ENCODE measurements at regions not wholly inside any gene's neighbourhood (a gene's known extent, or its start where the extent isn't known, plus 50 kb on each side); places are given as distances from the start of the nearest gene placed in this dataset.
"Not testable (repeated sequence)": the region's sequence is repeated elsewhere in the genome, so short reads cannot be mapped to it uniquely, and the experiment has no call there.

- not testable (repeated sequence) for H3K27ac ChIP-seq (ENCODE audit: low read depth in 1 of 2, low read length in 2 of 2); H3K4me3 ChIP-seq (ENCODE audit: low read depth in 1 of 3, low read length in 3 of 3); H3K36me3 ChIP-seq (ENCODE audit: control insufficient read depth in 4 of 4, insufficient read depth in 3 of 4, low read depth in 1 of 4, low read length in 3 of 4); H3K9me3 ChIP-seq (ENCODE audit: control insufficient read depth in 4 of 4, low read length in 3 of 4); H3K27me3 ChIP-seq (ENCODE audit: control insufficient read depth in 4 of 4, insufficient read depth in 4 of 4, low read length in 3 of 4); H3K4me1 ChIP-seq (ENCODE audit: control insufficient read depth in 4 of 4, insufficient read depth in 4 of 4, low read length in 3 of 4); H3K9ac ChIP-seq (ENCODE audit: low read depth in 1 of 2, low read length in 2 of 2); DNase-seq (ENCODE audit: low spot score)
- 19% methylated on average over 2 of the region's 3 CpGs for WGBS
- TF ChIP-seq RAD21 (IDR thresholded peaks at IDR 0.05): peak; percentile 8 to 23
Observed at GRCh38 chr11:71734368-71734767, 98.6 kb upstream of the DEFB108B start.

GRCh38 chr11:71738317-71738716 lies 94.7 kb upstream of the DEFB108B start:
- not testable (repeated sequence) for H3K4me3 ChIP-seq (ENCODE audit: low read depth in 1 of 3, low read length in 3 of 3); H3K27ac ChIP-seq (ENCODE audit: low read depth in 1 of 2, low read length in 2 of 2); H3K9ac ChIP-seq (ENCODE audit: low read depth in 1 of 2, low read length in 2 of 2); H3K36me3 ChIP-seq (ENCODE audit: control insufficient read depth in 4 of 4, insufficient read depth in 3 of 4, low read depth in 1 of 4, low read length in 3 of 4); H3K4me1 ChIP-seq (ENCODE audit: control insufficient read depth in 4 of 4, insufficient read depth in 4 of 4, low read length in 3 of 4); H3K27me3 ChIP-seq (ENCODE audit: control insufficient read depth in 4 of 4, insufficient read depth in 4 of 4, low read length in 3 of 4); H3K9me3 ChIP-seq (ENCODE audit: control insufficient read depth in 4 of 4, low read length in 3 of 4); DNase-seq (ENCODE audit: low spot score)
- WGBS: 85% methylated on average over 4 of the region's 4 CpGs

- peak; percentile 46 for DNase-seq (ENCODE audit: low spot score)
- not testable (repeated sequence) for H3K27ac ChIP-seq (ENCODE audit: low read depth in 1 of 2, low read length in 2 of 2); H3K4me1 ChIP-seq (ENCODE audit: control insufficient read depth in 4 of 4, insufficient read depth in 4 of 4, low read length in 3 of 4); H3K4me3 ChIP-seq (ENCODE audit: low read depth in 1 of 3, low read length in 3 of 3); H3K36me3 ChIP-seq (ENCODE audit: control insufficient read depth in 4 of 4, insufficient read depth in 3 of 4, low read depth in 1 of 4, low read length in 3 of 4); H3K9ac ChIP-seq (ENCODE audit: low read depth in 1 of 2, low read length in 2 of 2); H3K27me3 ChIP-seq (ENCODE audit: control insufficient read depth in 4 of 4, insufficient read depth in 4 of 4, low read length in 3 of 4); H3K9me3 ChIP-seq (ENCODE audit: control insufficient read depth in 4 of 4, low read length in 3 of 4)
- 59% methylated on average over 11 of the region's 11 CpGs for WGBS
Observed at GRCh38 chr11:71743385-71743784, 89.6 kb upstream of the DEFB108B start.

GRCh38 chr11:71745656-71746055 lies 87.3 kb upstream of the DEFB108B start:
- H3K27ac ChIP-seq (ENCODE audit: low read depth in 1 of 2, low read length in 2 of 2); DNase-seq (ENCODE audit: low spot score); H3K36me3 ChIP-seq (ENCODE audit: control insufficient read depth in 4 of 4, insufficient read depth in 3 of 4, low read depth in 1 of 4, low read length in 3 of 4); H3K9me3 ChIP-seq (ENCODE audit: control insufficient read depth in 4 of 4, low read length in 3 of 4); H3K27me3 ChIP-seq (ENCODE audit: control insufficient read depth in 4 of 4, insufficient read depth in 4 of 4, low read length in 3 of 4); H3K4me1 ChIP-seq (ENCODE audit: control insufficient read depth in 4 of 4, insufficient read depth in 4 of 4, low read length in 3 of 4); H3K9ac ChIP-seq (ENCODE audit: low read depth in 1 of 2, low read length in 2 of 2); H3K4me3 ChIP-seq (ENCODE audit: low read depth in 1 of 3, low read length in 3 of 3): not testable (repeated sequence)
- WGBS: 79% methylated on average over 11 of the region's 11 CpGs

- not testable (repeated sequence) for H3K27me3 ChIP-seq (ENCODE audit: control insufficient read depth in 4 of 4, insufficient read depth in 4 of 4, low read length in 3 of 4); H3K4me3 ChIP-seq (ENCODE audit: low read depth in 1 of 3, low read length in 3 of 3); H3K9ac ChIP-seq (ENCODE audit: low read depth in 1 of 2, low read length in 2 of 2); DNase-seq (ENCODE audit: low spot score); H3K27ac ChIP-seq (ENCODE audit: low read depth in 1 of 2, low read length in 2 of 2); H3K4me1 ChIP-seq (ENCODE audit: control insufficient read depth in 4 of 4, insufficient read depth in 4 of 4, low read length in 3 of 4); H3K36me3 ChIP-seq (ENCODE audit: control insufficient read depth in 4 of 4, insufficient read depth in 3 of 4, low read depth in 1 of 4, low read length in 3 of 4); H3K9me3 ChIP-seq (ENCODE audit: control insufficient read depth in 4 of 4, low read length in 3 of 4)
- WGBS: 28% methylated on average over 3 of the region's 5 CpGs
Observed at GRCh38 chr11:71746263-71746662, 86.7 kb upstream of the DEFB108B start.

- H3K9ac ChIP-seq (ENCODE audit: low read depth in 1 of 2, low read length in 2 of 2); H3K36me3 ChIP-seq (ENCODE audit: control insufficient read depth in 4 of 4, insufficient read depth in 3 of 4, low read depth in 1 of 4, low read length in 3 of 4): not testable (repeated sequence)
Observed at GRCh38 chr11:71748965-71749620, 83.9 kb upstream of the DEFB108B start.

GRCh38 chr11:71750908-71751307 lies 82.1 kb upstream of the DEFB108B start:
- H3K4me1 ChIP-seq (ENCODE audit: control insufficient read depth in 4 of 4, insufficient read depth in 4 of 4, low read length in 3 of 4); H3K4me3 ChIP-seq (ENCODE audit: low read depth in 1 of 3, low read length in 3 of 3); H3K27me3 ChIP-seq (ENCODE audit: control insufficient read depth in 4 of 4, insufficient read depth in 4 of 4, low read length in 3 of 4); DNase-seq (ENCODE audit: low spot score); H3K36me3 ChIP-seq (ENCODE audit: control insufficient read depth in 4 of 4, insufficient read depth in 3 of 4, low read depth in 1 of 4, low read length in 3 of 4); H3K9ac ChIP-seq (ENCODE audit: low read depth in 1 of 2, low read length in 2 of 2); H3K27ac ChIP-seq (ENCODE audit: low read depth in 1 of 2, low read length in 2 of 2); H3K9me3 ChIP-seq (ENCODE audit: control insufficient read depth in 4 of 4, low read length in 3 of 4): not testable (repeated sequence)
- 63% methylated on average over 11 of the region's 11 CpGs for WGBS

More at GRCh38 chr11:71748965-71749620, 83.9 kb upstream of the DEFB108B start:
- not testable (repeated sequence) for H3K4me3 ChIP-seq (ENCODE audit: low read depth in 1 of 3, low read length in 3 of 3); H3K27me3 ChIP-seq (ENCODE audit: control insufficient read depth in 4 of 4, insufficient read depth in 4 of 4, low read length in 3 of 4); DNase-seq (ENCODE audit: low spot score); H3K9me3 ChIP-seq (ENCODE audit: control insufficient read depth in 4 of 4, low read length in 3 of 4); H3K27ac ChIP-seq (ENCODE audit: low read depth in 1 of 2, low read length in 2 of 2); H3K4me1 ChIP-seq (ENCODE audit: control insufficient read depth in 4 of 4, insufficient read depth in 4 of 4, low read length in 3 of 4)
- WGBS: 61% methylated on average over 14 of the region's 14 CpGs
